ENCODE measurements at regions not wholly inside any gene's neighbourhood (a gene's known extent, or its start where the extent isn't known, plus 50 kb on each side); places are given as distances from the start of the nearest gene placed in this dataset.
"Not testable (repeated sequence)": the region's sequence is repeated elsewhere in the genome, so short reads cannot be mapped to it uniquely, and the experiment has no call there.

GRCh38 chr3:40864915-40865314 lies 334.4 kb upstream of the CTNNB1 start:
- no peak for DNase-seq

- no peak for DNase-seq
Measured at GRCh38 chr3:40867797-40868196, 331.5 kb upstream of the CTNNB1 start.

- no peak for DNase-seq
Measured at GRCh38 chr3:40869013-40869412, 330.3 kb upstream of the CTNNB1 start.

GRCh38 chr3:40869939-40870338 lies 329.4 kb upstream of the CTNNB1 start:
- DNase-seq, result no peak

GRCh38 chr3:40871394-40871793 lies 327.9 kb upstream of the CTNNB1 start:
- DNase-seq, result no peak

GRCh38 chr3:40872258-40872920 lies 326.9 kb upstream of the CTNNB1 start:
- DNase-seq, result no peak

GRCh38 chr3:40873476-40873875 lies 325.8 kb upstream of the CTNNB1 start:
- no peak for DNase-seq

- no peak for DNase-seq
Measured at GRCh38 chr3:40873934-40874699, 325.2 kb upstream of the CTNNB1 start.

- DNase-seq, result no peak
Measured at GRCh38 chr3:40875581-40875980, 323.7 kb upstream of the CTNNB1 start.

GRCh38 chr3:40876009-40876408 lies 323.3 kb upstream of the CTNNB1 start:
- no peak for DNase-seq

- no peak for DNase-seq
Measured at GRCh38 chr3:40876496-40876895, 322.8 kb upstream of the CTNNB1 start.

GRCh38 chr3:40877631-40878463 lies 321.5 kb upstream of the CTNNB1 start:
- DNase-seq, result no peak

- no peak for DNase-seq
Measured at GRCh38 chr3:40878464-40878905, 320.8 kb upstream of the CTNNB1 start.

- no peak for DNase-seq
Measured at GRCh38 chr3:40885430-40885829, 313.9 kb upstream of the CTNNB1 start.

GRCh38 chr3:40886660-40887425 lies 312.5 kb upstream of the CTNNB1 start:
- no peak for DNase-seq

- DNase-seq, result no peak
Measured at GRCh38 chr3:40891186-40891585, 308.1 kb upstream of the CTNNB1 start.

GRCh38 chr3:40895109-40895508 lies 304.2 kb upstream of the CTNNB1 start:
- no peak for DNase-seq

- peak; percentile 42 for DNase-seq
Measured at GRCh38 chr3:40899286-40899712, 300.0 kb upstream of the CTNNB1 start.

- DNase-seq, result no peak
Measured at GRCh38 chr3:40901298-40901697, 298.0 kb upstream of the CTNNB1 start.

GRCh38 chr3:40901796-40902195 lies 297.5 kb upstream of the CTNNB1 start:
- no peak for DNase-seq

- not testable (repeated sequence) for DNase-seq
Measured at GRCh38 chr3:40907907-40908465, 291.3 kb upstream of the CTNNB1 start.

- no peak for DNase-seq
Measured at GRCh38 chr3:40908612-40909011, 290.7 kb upstream of the CTNNB1 start.
